Dermis blood vessel endothelial cell (primary cell): ENCODE measurements at regions not wholly inside any gene's neighbourhood (a gene's known extent, or its start where the extent isn't known, plus 50 kb on each side); places are given as distances from the start of the nearest gene placed in this dataset.
"Not testable (repeated sequence)": the region's sequence is repeated elsewhere in the genome, so short reads cannot be mapped to it uniquely, and the experiment has no call there.

ENCODE experiments used
- DNase-seq: peaks from one replicate; pipeline ENCODE4 v3.0.0; 2010

DNA sequence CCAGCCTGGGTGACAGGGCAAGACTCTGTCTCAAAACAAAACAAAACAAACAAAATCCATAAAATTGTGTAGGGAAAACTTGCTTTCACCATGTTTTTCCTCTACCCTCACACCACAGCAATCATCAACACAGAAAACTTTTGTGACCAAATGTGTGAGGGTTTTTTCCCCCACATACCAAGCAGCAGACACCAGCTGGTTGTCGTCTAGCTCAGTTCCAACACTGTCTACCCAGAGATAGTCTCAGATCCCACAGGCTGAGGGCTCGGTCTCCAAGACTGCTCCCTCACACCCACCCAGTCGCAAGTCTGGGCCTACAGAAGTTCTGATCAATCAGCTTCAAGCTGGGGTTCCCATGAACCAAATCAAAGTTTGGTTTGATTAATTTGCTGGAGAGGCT, 322.4 kb upstream of the MAGI2 start:
- no peak for DNase-seq

DNA sequence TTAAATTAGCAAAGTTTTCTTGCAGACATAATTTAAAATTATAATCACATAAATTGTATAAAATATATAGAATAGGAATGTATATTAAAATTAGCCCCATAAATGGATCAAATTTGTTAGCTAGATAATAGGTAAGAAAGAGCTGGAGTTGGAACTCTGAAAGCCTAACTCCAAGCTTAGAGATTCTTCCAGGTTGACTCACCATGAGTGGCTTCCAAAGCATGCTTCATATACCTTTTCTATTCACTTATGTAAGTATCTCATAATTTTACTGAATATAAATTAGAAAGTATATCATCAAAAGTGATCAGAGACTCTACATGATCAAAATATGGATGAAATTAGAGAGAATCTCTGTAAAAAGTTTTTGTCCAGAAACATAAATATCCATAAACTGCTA, 320.7 kb upstream of the MAGI2 start:
- DNase-seq: no peak

- DNase-seq: no peak
Measured at GRCh38 chr7:79770970-79771369, 317.5 kb upstream of the MAGI2 start.

DNA sequence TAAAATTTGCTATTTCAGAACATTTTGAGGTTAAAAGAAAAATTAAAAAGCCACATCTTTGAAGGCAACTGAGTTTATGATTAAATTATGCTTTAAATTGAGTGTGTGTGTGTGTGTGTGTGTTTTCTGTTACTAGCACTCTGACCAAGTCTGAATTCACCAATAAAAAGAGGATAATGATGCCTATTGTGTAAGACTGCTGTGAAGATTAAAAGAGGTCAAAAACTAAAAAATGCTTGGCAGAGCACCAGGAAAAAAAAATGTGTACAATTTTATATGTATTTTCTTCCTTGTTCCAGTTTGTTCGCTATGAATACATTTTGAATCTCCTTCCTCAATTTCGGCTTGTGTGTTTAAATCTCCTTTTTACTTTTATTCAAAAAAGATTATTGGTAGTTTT, 316.6 kb upstream of the MAGI2 start:
- DNase-seq: no peak

DNA sequence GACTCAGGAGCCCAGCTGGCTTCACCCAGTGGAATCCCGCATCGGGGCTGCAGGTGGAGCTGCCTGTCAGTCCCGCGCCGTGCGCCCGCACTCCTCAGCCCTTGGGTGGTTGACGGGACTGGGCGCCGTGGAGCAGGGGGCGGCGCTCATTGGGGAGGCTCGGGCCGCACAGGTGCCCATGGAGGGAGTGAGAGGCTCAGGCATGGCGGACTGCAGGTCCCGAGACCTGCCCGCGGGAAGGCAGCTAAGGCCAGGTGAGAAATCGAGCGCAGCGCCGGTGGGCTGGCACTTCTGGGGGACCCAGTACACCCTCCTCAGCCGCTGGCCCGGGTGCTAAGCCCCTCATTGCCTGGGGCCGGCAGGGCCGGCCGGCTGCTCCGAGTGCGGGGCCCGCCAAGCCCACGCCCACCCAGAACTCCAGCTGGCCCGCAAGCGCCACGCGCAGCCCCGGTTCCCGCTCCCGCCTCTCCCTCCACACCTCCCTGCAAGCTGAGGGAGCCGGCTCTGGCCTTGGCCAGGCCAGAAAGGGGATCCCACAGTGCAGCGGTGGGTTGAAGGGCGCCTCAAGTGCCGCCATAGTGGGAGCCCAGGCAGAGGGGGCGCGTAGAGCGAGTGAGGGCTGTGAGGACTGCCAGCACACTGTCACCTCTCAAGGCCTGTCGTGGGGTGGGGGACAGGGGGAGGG, 314.6 kb upstream of the MAGI2 start:
- not testable (repeated sequence) for DNase-seq

GRCh38 chr7:79767192-79767591, 313.7 kb upstream of the MAGI2 start:
- DNase-seq: not testable (repeated sequence)

DNA sequence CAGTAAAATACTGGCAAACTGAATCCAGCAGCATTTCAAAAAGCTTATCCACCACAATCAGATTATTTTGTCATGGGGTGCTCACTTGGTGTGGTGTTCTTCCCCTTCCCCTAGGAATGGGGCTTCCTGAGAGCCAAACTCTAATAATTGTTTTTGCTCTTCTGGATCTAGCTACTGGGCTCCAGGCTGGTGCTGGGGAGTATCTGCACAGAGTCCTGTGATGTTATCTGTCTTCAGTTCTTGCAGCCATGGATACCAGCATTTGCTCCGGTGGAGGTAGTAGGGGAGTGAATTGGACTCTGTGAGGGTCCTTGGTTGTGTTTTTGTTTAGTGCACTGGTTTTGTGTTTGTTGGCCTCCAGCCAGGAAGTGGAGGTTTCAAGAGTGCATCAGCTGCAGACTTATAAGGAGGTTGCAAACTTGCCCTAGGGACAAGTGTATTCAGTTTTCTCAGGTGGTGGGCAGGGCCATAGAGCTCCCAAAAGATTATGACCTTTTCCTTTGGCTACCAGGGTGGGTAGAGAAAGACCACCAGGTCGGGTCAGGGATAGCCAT, 308.5 kb upstream of the MAGI2 start:
- no peak for DNase-seq

- DNase-seq: not testable (repeated sequence)
Measured at GRCh38 chr7:79750941-79751340, 297.5 kb upstream of the MAGI2 start.

- no peak for DNase-seq
Measured at GRCh38 chr7:79749856-79750255, 296.4 kb upstream of the MAGI2 start.

DNA sequence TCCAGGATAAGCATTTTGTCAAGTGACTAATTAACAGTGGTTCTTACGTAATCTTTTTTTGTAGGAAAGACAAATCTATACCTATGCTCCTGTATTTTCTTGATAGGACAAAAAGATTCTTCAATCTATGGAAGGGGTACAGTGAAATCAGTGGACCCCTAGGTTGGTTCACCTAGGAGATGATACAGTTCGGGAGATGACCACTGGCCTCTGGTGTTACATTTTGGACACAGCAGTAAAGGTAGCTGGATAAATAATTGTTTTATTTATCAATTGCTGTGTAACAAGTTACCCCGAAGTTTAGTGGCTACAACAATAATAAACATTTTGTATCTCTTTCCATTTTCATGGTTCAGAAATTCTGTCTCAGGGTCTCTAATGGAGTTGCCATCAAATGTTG, 288.2 kb upstream of the MAGI2 start:
- DNase-seq: peak; percentile 26

GRCh38 chr7:79740076-79740475, 286.6 kb upstream of the MAGI2 start:
- no peak for DNase-seq

- not testable (repeated sequence) for DNase-seq
Measured at GRCh38 chr7:79739036-79739709, 285.7 kb upstream of the MAGI2 start.

GRCh38 chr7:79736418-79736817, 283.0 kb upstream of the MAGI2 start:
- no peak for DNase-seq

DNA sequence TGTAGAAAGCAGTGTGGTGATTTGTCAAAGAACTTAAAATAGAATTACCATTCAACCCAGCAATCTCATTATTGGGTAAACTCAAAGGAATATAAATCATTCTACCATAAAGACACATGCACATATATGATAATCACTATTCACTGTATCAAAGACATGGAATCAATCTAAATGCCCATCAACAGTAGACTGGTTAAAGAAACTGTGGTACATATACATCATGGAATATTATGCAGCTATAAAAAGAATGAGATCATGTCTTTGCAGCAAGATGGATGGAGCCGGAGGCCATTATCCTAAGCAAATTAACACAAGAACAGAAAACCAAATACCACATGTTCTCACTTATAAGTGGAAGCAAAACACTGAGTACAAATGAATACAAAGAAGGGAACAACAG, 281.5 kb upstream of the MAGI2 start:
- no peak for DNase-seq

DNA sequence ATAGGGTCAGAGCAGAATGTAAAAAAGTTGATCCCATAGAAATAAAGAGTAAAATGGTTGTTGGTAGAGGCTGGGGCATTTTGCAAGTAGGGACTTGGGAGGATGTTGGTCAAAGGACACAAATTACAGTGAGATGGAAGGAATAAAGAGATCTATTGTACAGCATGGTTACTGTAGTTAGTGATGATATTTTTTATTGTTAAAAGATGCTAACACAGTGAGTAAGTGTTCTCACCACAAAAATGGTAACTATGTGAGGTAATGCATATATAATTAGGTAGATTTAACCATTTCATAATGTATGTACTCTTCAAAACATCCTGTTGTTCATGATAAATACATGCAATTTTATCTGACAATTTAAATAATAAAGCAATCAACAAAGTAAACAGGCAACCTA, 280.7 kb upstream of the MAGI2 start:
- DNase-seq: no peak

- DNase-seq: no peak
Measured at GRCh38 chr7:79732535-79732934, 279.1 kb upstream of the MAGI2 start.

DNA sequence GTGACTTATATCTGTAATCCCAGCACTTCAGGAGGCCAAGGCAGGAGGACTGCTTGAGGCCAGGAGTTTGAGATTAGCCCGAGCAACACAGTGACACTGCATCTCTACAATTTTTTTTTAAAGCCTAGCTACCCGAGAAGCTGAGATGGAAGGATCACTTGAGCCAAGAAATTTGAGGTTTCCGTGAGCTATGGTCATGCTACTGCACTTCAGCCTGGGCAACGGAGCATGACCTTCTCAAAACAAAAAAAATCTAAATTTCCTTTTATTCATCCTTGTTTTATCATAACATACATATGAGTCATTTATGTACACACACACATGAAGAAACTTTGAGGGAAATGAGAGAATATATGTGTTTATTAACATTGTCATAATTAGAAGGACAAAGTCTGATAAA, 277.5 kb upstream of the MAGI2 start:
- no peak for DNase-seq

DNA sequence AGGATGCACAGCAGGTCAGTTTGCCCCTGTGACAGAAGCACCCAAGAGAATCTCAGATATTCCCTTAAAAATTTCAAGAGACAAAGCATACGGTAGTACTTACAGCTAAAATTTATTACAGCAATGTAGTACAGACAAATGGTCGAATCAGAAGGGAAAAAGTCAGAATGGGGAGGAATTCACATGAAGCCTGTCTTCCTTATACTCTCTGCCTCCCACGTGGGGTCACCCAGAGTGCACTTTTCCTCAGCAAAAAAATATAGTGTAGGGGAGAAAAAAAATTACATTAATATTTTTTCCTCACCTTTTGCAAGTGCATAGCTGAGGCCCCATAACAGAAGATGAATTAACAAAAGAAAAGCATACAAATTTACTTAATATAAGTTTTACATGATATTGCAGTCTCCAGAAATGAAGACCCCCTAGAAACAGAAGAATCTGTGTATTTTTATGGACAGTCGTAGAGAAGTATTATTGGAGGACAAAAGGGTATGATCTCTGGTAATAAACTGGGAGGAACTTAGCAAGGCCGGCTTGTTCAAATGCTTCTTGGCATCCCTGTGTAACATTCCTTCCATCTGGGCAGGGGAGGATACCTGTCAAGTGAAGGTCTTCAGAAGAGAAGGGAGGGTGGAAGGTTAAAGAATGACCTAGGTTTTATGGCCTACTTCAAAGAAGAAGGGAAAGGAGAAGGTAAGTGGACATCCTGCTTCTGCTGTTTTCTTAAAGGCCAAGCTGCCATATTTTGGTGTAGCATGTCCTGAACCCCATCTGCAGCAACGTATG, 270.6 kb upstream of the MAGI2 start:
- no peak for DNase-seq

GRCh38 chr7:79722217-79722616, 268.8 kb upstream of the MAGI2 start:
- no peak for DNase-seq

DNA sequence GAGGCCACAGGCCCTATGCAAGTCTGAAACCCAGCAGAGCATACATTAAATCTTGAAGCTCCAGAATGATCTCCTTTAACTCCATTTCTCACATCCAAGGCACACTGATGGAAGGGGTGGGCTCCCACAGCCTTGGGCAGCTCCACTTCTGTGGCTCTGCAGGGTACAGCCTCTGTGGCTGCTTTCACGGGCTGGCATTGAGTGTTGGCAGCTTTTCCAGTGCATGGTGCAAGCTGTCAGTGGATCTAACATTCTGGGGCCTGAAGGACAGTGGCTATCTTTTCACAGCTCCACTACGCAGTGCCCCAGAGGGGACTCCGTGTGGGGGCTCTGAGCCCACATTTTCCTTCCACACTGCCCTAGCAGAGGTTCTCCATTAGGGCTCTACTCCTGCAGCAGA, 265.7 kb upstream of the MAGI2 start:
- no peak for DNase-seq

DNA sequence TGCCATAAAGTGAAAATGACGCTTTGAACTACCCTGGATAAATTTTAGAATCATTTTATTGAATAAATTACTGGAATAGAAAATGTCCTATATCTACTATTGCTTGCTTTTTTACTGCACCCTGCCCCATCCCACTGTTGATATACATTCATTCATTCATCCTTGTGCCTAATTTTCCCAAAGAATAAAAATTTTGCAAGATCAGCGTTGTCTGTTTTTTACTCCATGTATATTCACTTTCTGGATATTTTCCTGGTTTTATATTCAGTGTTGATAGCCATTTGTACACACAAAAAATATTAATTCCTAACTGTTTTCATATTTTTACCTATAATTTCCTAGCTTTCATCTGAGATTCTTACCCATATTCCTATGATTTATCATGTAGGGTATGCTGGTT, 262.9 kb upstream of the MAGI2 start:
- DNase-seq: no peak

- DNase-seq: no peak
Measured at GRCh38 chr7:79714081-79714480, 260.6 kb upstream of the MAGI2 start.

GRCh38 chr7:79713276-79713675, 259.8 kb upstream of the MAGI2 start:
- DNase-seq: no peak

DNA sequence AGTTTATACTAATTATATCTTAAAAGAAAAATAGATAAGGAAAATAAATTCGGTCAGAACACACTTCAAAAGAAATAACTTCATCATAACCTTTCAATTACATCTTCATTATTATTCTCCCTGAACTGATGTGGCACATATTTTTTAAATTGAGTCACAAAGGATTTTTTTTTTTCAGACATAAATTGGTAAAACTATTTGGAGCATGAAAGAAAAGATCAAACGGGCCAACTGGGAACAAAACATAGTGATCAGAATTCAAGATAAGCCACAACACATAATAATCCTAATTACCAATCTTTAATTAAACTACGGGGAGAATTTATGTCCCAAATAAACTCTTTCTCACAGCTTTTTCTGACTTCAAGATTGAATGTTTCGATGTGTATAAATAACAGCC, 258.2 kb upstream of the MAGI2 start:
- no peak for DNase-seq
